Right ventricle myocardium superior (tissue), 1 donor: ENCODE measurements at regions not wholly inside any gene's neighbourhood (a gene's known extent, or its start where the extent isn't known, plus 50 kb on each side); places are given as distances from the start of the nearest gene placed in this dataset.
A peak's percentile ranks its signal among the peaks of the same experiment; 100 is the strongest.
"Not testable (repeated sequence)": the region's sequence is repeated elsewhere in the genome, so short reads cannot be mapped to it uniquely, and the experiment has no call there.

Experiments used
- ATAC-seq: fragments of 200-7000 bp; cut with Tn5 transposase; one replicate; pipeline ENCODE4 v1.9.1; 2020; ENCODE audit warnings: mild to moderate bottlenecking; ENCODE audit not compliant: poor library complexity
- DNase-seq: peaks from one replicate; pipeline ENCODE4 v3.0.0-alpha.2; 2020
- intact Hi-C: fragments of 100-400 bp; cut with DNase I; formaldehyde crosslinking; loops from one replicate; pipeline ENCODE4 v1.11.2; 2022
- donor health status: DM: no; HTN: yes; CAD: no; lungs with severe emphysema.

DNA sequence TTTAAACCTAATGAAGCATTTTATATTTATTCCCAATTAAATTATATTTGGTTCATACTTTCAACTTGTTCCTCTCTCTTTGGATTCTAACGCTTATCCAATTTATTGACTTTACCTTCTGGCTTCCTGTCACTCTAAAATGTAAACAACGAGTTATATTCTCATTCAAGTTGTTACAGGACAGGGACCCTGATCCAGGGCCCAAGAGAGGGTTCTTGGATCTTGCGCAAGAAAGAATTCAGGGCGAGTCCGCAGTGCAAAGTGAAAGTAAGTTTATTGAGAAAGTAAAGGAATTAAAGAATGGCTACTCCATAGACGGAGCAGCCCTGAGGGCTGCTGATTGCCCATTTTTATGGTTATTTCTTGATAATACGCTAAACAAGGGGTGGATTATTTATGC, 405.6 kb upstream of the API5 start:
- intact Hi-C loops = no loop called here
- DNase-seq (no peak), ATAC-seq (no peak)

DNA sequence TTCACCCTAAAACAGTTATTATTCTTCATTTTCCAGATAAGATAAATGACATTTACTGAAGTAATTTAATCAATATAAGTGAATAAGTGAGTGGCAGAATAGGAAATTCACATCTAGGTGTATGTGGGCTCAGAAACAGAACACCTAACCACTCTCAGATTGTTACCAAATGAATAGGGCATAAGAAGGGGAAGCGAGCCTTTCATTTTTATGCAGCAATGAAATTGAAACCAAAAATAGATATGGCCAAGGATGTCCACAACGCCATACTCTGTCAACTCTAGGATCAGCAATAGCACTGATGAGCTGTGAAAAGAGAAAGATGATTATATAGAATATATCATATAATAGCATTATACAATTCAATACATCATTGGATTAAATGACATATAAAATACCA, 398.1 kb upstream of the API5 start:
- DNase-seq (no peak), ATAC-seq (no peak)
- intact Hi-C loops = no loop called here

DNA sequence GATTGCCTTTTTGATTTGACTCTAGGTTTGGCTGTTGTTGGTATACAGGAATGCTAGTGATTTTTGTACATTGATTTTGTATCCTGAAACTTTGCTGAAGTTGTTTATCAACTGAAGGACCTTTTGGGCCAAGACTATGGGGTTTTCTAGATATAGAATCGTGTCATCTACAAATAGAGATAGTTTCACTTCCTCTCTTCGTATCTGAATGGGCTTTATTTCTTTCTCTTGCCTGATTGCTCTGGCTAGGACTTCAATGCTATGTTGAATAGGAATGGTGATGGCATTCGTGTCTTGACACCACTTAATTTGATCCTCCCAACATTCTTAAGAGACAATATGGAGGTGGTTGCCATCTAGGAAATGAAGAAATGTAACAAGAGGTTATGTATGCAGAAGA, 388.1 kb upstream of the API5 start:
- intact Hi-C loops = no loop called here
- ATAC-seq (no peak), DNase-seq (no peak)

DNA sequence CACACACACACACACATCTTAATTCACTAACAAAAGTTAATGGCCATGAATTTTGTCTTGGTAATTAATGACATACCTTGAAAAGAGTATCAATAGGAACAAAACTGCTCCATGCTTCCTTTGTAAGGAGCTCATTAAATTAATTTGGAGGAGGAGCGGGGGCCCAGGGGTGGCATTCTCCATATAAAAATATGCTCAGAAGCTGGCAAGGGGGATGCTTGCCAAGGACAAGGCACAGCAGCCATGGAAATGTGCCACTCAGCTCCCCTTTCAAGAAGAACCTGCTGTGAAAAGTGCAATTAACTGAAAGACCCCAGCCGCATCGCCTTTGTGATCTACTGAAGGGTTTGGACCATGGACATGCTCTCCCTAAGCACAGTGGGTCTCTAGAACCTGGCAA, 385.9 kb upstream of the API5 start:
- intact Hi-C loops = no loop called here
- ATAC-seq = no peak
- no peak for DNase-seq

- DNase-seq (no peak), ATAC-seq (no peak)
- intact Hi-C loops = no loop called here
Observed at GRCh38 chr11:42947405-42947804, 364.4 kb upstream of the API5 start.

- DNase-seq, ATAC-seq, intact Hi-C loops: not testable (repeated sequence)
Observed at GRCh38 chr11:42949738-42950376, 361.9 kb upstream of the API5 start.

DNA sequence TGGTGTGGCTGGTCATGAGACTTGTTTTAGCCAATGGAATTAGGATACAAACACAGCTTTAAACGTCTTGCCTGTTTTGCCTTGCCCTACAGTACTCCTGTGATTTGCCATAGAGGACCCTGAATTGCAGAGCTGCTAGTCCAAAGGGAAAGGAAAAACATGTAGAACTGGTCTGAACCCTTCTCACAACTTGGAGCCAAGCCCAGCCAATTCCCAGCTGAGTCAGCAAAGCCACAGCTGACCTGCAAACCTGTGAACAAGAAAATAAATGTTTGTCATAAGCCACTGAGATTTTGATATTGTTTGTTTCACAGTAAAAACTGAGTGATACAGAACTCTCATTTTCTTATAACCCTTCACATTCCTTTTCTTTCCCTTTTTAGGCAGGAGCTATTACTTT, 360.5 kb upstream of the API5 start:
- DNase-seq (no peak), ATAC-seq (no peak)
- intact Hi-C loops = no loop called here

- ATAC-seq = no peak
Observed at GRCh38 chr11:42957831-42958230, 354.0 kb upstream of the API5 start.

GRCh38 chr11:42958635-42959034, 353.2 kb upstream of the API5 start:
- ATAC-seq (no peak), DNase-seq (no peak)
- intact Hi-C loops = no loop called here

More at GRCh38 chr11:42957831-42958230, 354.0 kb upstream of the API5 start:
- no peak for DNase-seq
- intact Hi-C loops = no loop called here

GRCh38 chr11:42960521-42961088, 351.2 kb upstream of the API5 start:
- ATAC-seq (no peak), DNase-seq (no peak)
- intact Hi-C loops = no loop called here

- ATAC-seq = no peak
- no peak for DNase-seq
- intact Hi-C loops = no loop called here
Observed at GRCh38 chr11:42967653-42968052, 344.1 kb upstream of the API5 start.

DNA sequence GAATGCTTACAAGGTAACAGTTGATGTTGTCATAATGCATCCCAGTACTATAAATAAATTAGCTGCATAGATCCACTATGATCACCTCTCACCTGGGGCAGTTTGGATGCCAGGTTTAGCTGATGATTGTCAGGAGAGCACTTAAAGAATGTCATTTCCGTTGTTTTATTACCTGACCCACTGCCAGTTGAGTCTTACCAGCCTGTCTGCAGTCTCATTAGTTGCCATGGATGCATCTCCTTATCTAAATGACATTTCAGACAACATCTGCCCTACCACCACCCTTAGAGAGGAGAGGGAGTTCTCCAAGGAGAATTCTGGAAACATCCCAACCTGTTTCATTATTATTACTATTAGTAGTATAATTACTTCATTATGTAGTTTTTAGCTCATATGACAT, 339.1 kb upstream of the API5 start:
- DNase-seq = no peak
- ATAC-seq = no peak
- intact Hi-C loops = no loop called here

GRCh38 chr11:42974510-42975179, 337.2 kb upstream of the API5 start:
- DNase-seq = no peak
- ATAC-seq = no peak
- intact Hi-C loops = no loop called here

DNA sequence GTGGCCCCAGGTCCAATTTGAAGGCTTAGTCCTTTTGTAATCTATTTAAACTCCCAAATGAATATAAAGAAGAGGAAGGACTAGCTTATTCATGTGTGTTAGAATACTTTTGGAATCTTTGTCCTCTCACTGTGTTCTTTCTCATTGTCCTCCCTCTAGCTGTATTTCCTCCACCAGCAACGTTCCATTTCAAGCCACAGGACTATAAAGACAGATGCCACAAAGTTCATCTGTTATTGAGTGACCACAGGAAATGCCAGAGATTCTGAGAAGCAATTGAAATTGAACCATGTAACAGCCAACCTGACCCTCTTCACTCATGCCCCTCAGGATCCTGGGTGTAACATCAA, 336.6 kb upstream of the API5 start:
- intact Hi-C loops = no loop called here
- ATAC-seq (no peak), DNase-seq (no peak)

- DNase-seq = no peak
- ATAC-seq = peak; percentile 93
- intact Hi-C loops = no loop called here
Observed at GRCh38 chr11:42976636-42977217, 335.1 kb upstream of the API5 start.

DNA sequence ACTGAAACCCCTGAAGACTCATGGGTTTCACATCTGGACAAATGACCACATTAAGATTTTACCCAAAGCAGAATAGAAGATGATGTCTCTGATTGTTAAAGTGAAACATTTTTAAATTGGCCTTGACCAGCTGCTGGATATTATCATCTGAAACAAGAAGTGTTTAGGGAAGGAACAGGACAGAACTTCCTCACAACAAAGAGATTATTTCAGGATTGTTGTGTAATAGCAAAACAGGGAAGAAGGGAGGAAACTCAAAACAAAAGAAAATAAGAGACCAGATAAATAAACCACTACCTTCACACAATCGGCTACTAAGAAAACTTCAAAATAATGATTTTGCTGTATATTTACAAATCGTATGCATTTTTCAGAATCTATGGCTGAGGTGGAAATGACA, 319.2 kb upstream of the API5 start:
- no peak for DNase-seq
- intact Hi-C loops = no loop called here
- ATAC-seq = no peak

DNA sequence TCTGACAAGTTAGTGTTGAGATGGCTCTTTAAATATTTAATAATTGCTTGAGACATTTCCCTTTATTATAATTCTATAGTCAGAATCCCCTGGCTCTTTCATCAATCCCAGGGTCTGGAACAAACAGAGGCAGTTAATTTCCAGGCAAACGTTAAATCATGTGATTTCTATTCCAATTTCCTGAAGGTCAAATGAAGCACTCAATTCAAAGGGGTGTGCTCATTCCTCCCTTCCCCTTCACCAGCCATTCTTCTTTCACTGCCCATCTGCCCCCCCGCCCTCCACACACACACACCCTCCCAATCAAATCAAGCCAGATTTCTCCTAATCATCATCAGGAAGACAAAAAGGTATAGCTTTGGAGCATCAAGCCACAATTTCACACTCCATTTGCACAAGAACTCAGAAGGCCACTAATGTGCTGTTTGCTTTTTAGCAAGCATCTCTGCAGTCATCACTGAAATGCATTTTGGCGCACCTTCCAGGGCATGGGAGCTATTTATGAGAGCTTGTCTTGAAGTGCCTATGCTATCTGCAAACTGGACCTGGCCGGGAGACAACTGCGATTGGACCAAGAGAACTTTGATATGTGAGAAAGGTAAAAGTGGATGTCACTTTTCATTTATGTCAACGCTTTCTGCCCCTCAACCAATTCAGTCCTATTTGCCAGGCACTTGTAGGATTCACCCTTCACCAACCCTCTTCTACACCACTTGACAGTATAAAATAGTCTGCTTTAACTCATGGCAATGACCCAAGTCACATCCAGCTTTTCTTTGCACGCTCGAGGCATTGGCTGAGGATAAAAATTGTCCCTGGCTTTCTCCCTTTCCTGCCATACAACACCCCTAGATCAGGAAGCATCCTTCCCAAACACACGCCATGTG, 315.1 kb upstream of the API5 start:
- ATAC-seq (peak; percentile 93), DNase-seq (peak; percentile 49)
- intact Hi-C loops = no loop called here

GRCh38 chr11:43004879-43005278, 306.9 kb upstream of the API5 start:
- intact Hi-C loops, ATAC-seq, DNase-seq: not testable (repeated sequence)

DNA sequence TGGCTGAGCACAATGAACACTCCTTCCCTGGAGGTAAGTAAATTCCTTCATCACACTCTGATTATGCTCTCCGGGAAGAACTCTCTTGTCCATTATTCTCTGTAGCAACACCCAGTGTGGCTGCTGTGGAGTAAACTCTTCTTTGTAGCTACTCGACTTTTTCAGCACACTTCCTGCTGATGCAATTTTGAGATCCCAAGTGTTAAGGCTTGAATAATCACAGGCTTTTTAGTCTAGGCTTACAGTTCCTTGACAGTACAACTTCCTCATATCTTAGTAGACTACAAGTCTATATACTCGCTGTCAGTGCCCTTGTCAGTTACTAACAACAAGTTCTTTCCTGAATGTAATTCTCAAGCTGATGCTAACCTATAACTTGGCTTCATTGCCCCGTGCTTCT, 301.8 kb upstream of the API5 start:
- intact Hi-C loops = no loop called here
- DNase-seq (no peak), ATAC-seq (no peak)
